Loucy (cell line): ENCODE measurements at regions not wholly inside any gene's neighbourhood (a gene's known extent, or its start where the extent isn't known, plus 50 kb on each side); places are given as distances from the start of the nearest gene placed in this dataset.

Experiments used
- CTCF ChIP-seq: fragments of 200-600 bp; sonication (generic); conservative IDR thresholded peaks from 2 replicates; pipeline ENCODE4 v1.5.1; 2014; ENCODE audit warnings: mild to moderate bottlenecking, antibody characterized with exemption, low read length
- EZH2phosphoT487 ChIP-seq: fragments of 200-600 bp; IDR thresholded peaks from 2 replicates; pipeline ENCODE4 v1.6.1; 2018; ENCODE audit warnings: antibody characterized with exemption, mild to moderate bottlenecking, moderate library complexity, borderline replicate concordance

- TF ChIP-seq CTCF, result no peak
- no peak for TF ChIP-seq EZH2phosphoT487
These were observed 86.6 kb upstream of the STXBP5 start for GRCh38 chr6:147117580-147117979.
